GM18861 (cell line): ENCODE measurements at regions not wholly inside any gene's neighbourhood (a gene's known extent, or its start where the extent isn't known, plus 50 kb on each side); places are given as distances from the start of the nearest gene placed in this dataset.

ENCODE experiments used
- ATAC-seq: cut with Tn5 transposase; IDR thresholded peaks from one replicate; pipeline ENCODE4 v1.9.1; 2021; ENCODE audit not compliant: unreplicated experiment

DNA sequence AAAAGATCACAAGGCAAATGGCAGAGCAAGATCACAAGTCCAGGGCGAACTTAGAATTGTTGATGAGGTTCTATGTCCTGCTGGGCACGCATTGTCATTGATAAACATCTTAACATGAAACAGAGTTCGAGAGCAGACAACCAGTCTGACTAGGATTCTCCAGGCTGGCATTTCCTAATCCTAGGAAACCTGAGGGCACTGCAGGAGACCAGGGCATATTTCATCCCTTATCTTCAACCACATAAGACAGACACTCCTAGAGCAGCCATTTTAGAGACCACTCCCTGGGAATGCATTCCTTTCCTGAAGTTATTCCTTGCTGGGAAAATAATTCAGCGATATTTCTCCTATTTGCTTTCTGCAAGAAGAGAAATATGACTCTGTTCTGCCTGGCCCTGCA, 1199.9 kb downstream of the SI start:
- no peak for ATAC-seq

DNA sequence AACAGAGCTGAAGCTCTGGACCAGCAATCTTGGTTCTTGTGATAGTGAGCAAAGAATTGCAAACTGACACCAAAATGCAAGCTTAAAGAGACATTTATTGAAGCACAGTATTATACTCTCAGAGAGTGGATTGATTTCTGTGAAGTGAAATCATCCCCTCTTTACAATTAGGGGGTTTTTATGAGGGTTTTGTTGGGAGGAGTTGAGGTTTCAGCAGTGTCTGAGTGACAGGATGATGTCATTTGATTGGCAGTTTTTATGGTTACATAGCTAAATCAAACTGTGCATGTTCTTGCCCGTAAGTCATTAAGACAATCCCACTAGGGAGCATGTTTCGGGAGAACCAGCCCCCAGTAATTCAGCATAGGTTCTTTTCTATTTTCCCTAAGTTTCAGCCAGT, 1200.5 kb downstream of the SI start:
- no peak for ATAC-seq

DNA sequence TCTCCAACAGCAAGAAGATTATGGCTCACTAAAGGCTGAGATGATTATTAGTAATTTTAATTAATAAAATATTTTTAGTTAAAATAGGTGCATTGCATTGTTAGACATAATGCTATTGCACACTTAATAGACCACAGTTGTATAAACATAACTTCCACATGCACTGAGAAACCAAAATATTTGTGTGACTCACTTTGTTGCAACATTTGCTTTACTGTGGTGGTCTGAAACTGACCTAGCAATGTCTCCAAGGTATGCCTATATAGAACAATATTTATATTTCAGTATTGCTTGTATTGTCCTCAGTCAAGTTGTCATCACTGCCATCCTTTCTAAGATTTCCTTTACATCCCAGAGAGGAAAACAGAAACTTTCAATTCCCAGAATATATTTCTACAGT, 1215.2 kb downstream of the SI start:
- no peak for ATAC-seq

DNA sequence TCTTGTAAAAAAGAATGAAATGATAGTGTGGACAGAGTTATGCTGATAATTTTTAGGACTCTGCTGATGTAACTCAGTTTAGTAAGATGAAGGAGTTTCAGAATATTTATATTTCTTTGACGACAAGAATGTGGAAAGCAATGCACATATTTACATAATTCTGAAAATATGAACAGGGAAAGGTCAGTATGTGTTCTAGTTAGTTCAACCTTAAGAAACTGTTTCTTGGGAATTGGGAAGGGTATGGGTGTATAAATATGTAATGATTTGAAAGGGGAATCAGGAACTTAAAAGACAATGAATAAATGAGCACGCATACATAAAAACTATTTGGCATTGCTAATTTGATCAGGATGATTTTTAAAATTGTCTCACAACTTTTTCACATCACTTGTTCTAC, 1226.1 kb downstream of the SI start:
- ATAC-seq = no peak

DNA sequence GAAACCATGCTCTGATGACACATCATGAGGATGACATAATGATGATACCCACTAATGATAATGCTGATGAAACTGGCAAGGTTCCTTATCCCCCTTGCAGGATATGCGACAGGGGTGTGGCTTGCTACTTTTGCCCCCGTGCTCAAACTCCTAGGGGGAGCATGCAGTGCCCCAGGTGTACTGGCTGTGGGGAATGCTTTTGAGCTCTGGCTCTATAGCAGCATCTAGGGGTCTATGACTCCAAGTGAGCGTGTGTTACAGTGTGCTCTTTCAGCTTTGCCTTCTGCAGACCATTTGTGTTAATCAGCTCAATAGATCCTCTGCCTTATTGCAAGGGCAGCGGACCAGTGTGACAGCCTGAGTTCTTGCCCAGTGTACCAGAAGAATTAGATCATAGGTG, 1239.5 kb downstream of the SI start:
- ATAC-seq = no peak

DNA sequence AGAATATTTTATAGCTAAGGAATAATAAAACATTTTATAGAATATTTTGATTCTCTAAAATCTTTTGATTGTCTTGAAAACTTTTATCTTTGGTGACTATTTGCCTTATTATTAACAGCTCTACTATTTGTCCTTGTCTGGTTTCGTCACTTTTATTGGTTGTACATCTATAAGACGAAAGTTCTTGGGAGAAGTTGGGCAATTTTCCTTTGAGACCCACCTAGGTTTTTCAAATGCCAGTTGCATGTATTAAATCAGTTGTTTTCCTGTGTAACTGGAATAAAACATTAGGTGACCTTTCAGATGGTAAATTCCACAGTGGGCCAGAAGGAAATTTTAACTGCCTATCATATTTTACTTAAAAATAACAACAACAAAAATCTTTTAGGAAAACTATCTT, 1245.7 kb downstream of the SI start:
- ATAC-seq = no peak

DNA sequence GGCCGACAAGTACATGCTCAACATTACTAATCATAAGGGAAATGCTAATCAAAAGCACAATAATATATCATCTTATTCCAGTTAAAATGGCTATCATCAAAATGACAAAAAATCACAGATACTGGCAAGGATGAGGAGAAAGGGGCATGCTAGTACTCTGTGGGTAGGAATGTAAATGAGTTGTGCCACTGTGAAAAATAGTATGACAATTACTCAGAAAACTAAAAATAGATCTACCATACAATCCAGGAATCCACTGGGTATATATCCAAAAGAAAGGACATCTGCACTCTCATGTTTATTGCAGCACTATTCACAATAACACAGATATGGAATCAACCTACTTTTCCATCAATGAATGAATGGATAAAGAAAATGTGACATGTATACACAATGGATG, 1256.5 kb downstream of the SI start:
- ATAC-seq = no peak

DNA sequence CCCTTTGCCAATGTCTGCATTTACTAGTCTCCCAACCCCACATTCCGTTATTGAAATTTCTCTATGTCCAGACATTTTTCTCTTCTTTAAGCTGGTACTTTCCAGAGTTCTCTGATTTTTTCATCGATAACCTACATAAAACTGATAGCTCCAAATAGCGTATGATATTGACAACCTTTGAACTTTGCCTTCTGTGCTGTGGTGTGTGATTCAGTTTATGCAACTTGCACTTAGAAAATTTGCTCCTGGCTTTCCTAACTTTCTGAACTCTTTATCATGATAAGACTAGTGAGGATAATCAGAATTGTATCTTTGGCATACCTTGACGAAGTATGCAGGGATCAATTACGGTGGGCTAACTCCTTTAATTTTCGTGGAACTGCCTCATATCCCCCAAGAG, 1261.3 kb downstream of the SI start:
- ATAC-seq = no peak

DNA sequence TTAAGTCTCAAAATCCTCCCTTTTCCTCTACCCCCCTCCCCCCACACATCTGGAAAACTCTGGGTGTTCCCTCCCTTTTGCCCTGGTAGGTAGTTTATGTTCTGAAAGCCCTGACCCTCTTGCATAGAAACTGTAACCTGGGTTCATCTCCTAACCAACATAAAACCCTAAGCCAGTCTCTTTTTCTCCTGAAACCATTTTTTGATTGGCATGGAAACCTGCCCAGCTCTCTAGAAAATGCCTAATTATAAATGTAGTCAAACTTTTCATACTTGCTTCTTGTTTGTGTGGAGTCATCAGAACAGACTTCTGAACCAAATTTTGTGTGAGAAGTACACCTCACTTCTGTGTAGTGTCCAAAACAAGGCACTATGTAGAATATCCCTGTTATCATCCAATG, 1264.4 kb downstream of the SI start:
- ATAC-seq = no peak

DNA sequence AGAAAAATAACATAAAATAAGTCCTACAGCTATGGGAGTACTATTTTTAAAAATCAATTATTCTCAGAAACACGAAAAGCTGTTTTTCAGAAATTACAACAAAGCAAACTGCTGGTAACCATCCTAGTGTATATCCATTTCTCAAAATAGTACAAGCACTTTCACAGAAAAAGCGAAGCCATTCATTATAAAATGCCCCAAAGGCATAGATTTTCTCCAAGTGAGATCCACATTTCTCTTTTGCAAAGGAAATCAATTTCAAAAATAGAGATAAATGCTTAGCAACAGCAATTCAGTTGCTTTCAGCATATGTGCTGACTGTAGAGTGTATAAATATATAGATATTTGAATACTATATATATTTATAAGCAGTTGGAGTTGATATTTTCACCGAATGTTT, 1266.3 kb downstream of the SI start:
- no peak for ATAC-seq

DNA sequence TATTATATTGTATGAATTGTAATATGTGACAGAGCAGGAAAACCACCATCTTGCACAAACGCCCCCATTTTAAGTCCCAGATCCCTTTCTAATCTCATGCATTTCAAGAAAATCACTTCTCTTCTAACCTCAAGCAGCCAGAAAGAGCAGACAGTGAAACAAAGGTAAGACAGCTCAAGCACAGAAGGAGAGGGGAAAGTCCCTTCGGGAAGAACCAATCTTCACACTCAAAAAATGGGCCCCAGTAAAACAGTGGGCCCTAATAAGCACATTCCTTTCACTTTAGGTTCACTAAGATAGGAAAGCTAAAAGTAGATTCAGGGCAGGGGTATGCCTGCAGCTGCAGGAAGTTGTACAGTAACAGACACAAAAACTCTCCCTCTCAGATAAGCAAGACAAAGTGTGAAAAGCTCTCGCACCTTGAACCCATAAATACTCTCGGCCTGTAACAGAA, 1268.7 kb downstream of the SI start:
- no peak for ATAC-seq

DNA sequence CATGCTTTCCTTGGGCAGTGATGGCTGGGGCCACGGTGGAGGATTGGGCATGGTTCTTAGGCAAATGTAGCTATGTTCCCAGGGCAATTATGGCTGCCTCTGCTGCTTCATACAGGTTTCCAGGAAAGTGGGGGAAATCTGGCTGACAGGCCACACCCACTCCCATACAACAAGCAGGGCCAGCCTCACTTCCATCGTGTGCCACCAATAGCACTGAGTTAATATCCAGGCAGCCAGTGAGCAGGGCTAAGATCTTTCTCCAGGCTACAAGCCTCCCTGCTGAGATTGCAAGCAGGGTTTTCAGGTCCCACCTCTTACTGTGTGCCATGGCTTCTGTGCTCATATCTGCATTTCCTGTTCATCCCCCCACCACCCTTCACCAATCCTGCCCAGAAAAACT, 1291.9 kb downstream of the SI start:
- no peak for ATAC-seq

DNA sequence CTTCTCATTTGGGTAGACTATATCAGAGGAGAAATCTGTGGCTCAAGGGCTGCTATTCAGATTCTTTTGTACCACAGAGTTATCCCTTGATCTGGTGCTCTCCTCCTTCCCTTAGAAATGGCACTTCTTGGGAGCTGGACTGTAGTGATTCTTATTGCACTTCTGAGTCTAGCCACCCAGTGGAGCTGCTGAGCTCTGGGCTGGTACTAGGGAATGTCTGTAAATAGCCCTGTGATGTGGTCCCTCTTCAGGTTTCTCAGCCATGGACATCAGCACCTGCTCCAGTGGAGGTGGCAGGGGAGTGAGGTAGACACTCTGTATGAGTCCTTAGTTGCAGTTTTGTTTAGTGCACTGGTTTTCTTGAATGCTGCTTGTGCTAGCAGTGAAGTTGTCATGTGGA, 1292.6 kb downstream of the SI start:
- no peak for ATAC-seq

DNA sequence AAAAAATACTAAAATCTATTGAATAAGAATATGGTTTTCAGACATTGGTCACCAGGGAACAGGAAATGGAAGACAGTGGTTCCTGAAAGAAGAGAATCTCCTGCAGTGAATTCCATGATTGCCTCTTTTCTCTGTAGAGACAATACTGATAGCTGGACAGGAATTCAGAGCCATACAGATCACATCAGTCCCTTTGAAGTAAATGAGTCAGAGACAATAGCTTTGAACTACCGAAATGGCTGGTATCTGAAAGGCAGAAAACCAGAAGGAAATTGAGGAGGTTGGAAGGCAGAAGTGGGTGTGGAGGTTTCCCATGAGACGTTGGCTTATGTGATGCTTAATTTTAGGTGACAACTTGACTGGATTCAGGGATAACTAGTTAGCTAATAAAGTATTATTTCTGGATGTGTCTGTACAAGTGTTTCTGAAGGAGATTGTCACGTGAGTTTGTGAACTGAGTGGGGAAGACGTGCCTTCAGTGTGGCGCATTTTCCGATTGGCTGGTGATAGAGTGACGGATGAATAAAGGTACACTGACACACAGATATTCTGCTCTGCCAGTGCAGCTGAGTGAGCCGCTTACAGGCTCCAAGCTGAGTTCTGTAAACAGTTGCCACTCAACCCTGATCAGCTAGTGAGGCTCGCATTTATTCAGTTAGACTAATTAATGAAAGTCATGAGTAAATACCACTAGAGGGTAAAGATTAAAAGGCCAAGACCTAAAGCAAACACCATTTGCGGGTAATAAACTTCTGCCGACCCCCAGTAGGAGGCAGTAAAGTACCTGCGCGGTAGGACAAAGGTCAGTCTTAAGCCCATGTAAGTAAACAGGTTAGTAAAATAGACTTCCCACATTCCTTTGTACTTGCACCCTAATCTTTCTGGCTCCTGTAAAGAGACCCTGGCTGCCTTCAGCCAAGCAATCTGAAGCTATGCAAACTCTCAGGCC, 1298.6 kb downstream of the SI start:
- no peak for ATAC-seq

DNA sequence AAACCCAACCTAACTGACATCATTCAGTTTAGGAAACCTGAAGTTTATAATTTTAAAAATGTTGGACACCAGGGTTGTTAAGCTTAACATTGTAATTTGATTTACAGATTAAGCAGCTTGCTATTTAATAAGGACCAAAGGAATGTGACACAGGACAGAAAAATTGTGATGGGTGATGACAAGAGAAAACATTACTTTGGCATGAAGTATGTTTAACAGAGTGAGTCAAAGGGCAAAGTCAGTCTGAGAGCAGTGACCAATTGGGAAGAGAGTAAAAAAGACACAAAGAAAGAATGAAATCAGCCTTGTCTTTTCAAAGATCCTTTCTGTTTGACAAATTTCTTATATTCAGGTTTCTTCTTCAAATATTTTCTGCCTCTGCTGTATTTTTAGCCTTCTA, 1301.6 kb downstream of the SI start:
- no peak for ATAC-seq

DNA sequence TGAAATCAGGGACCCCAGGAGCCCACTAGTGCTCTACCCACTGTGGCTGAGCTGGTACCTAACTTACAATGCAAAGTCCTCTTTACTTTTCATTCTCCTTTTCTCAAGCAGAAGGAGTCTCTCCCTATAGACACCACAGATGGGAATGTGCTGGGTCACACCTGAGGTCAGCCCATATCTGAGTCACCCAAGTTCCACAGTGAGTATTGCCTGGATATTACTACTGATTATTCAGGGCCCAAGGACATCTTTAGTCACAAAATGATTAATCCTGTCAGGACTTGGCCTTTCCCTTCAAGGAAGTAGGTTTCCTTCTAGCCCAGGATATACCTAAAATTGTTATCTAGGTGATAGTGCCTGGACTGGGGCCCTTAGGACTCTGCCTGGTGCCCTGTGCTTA, 1305.2 kb downstream of the SI start:
- no peak for ATAC-seq

DNA sequence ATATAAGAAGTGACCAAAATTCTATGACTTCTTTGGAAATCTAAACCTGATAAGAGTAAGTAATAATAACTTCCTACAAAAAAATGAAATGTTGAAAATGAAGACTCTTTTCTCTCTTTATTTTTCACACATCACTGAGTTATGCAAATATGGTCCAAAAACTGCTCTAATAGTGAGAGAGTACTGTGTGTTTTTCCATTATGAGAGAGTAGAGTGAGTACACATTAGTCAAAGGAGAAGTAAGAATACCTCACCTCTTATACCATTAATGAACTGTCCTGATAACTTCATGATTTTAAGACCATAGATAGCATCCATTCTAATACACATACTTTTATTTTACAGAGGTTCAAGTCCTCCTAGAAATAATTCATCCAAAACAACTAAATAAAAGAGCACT, 1310.2 kb downstream of the SI start:
- no peak for ATAC-seq

DNA sequence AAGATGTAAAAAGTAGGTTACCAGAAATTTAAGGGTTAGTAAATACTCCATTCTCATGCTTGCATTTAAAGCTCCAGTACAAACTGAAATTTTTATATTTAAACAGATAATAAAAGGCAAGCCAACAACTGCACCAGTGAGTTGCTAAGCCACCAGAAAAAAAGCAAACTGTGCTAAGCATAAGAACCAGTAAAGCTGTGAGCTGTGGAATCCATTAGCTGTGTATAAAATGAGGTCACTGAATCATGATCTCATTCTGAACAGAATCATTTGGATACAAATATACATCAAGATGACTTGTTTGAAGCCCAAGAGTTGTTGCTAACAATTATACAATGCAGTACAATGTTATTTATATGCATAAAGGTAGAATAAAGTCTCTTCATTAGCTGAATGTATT, 1312.2 kb downstream of the SI start:
- no peak for ATAC-seq

DNA sequence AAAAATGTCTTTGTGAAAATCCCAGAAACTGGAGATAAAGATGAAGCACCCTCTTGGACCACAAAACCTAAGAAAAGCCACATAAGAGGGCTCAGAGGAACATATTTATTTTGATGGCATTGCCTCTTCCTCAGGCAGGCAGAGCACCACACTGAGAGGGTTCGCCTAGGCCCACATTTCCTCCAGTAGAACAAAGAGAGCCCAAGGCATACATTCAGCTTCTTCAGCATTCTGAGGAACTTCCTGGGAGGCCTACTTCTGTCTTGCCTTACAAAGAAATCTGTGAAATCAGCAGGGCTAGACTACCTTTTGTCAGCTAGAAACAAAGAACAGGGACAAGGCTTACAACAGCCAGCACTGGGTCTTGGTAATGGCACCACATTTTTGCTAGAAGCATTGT, 1325.3 kb downstream of the SI start:
- no peak for ATAC-seq

DNA sequence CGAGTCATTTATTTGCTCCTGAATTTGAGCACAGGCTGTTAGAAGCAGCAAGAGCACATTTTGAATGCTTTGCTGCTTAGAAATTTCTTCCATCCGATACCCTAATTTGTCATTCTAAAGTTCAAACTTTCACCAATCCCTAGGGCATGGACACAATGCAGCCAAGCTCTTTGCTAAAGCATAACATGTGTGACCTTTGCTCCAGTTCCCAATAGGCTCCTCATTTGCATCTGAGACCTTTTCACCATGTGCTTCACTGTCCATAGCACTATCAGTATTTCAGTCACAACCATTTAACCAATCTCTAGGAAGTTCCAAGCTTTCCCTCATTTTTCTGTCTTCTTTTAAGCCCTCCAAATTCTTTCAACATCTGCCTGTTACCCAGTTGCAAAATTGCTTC, 1333.1 kb downstream of the SI start:
- no peak for ATAC-seq

DNA sequence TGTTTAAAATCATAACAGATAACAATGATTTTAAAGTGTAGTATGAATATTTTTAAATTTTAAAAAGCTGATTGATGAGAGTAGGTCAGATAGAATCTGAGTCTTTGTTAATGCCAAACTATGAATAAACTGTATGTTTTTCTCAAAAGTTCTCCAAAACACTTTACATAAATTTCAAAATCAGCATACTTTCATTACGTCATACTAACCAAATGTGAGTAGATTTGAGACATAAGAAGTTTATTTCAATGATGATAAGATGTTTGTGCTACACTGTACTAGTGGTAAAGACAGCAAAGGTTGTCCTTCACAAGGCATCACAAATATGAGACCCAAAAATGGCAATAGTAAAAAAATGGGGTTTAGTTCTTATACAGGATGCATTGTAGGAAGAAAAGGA, 1342.9 kb downstream of the SI start:
- ATAC-seq = no peak

DNA sequence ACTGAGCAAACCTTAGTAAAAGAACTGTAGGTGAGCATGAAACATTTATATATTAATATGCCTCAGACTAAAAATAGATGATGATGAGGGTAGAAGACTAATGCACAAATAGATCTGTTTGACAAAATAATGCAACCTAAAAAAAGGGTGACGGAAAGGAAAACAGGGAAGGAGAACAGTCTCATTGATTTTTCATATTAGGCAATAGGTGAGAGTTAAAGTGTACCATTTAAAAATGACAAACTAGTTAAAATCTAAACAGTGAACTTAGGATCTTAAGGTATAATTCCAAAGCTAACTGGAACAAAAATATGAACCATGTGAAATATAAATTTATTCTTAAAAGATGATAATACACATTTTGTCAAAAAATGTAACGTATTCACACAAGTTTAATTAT, 1347.6 kb downstream of the SI start:
- ATAC-seq = no peak

DNA sequence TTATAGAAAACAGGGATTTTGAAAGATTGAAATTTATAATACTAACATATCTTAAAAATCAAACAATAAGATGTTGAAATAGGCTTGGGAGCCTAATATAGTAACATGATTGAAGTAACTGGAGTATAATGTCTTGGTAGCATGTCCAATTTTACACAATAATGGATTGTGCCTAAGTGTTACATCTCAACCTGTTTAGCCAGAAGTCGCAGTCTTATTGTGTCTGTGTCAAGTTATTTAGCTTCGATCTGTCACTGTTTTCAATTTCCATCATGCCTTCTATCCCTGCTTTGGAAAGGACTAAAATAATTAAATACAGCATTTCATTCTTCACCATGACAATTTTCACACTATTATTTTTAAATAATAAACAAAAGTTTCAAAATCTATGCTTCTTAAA, 1352.2 kb downstream of the SI start:
- no peak for ATAC-seq
